HCT116 (cell line): ENCODE measurements at regions not wholly inside any gene's neighbourhood (a gene's known extent, or its start where the extent isn't known, plus 50 kb on each side); places are given as distances from the start of the nearest gene placed in this dataset.

Experiments
- ATAC-seq: fragments of 200-7000 bp; cut with Tn5 transposase; 2 replicates; pipeline ENCODE4 v1.9.1; 2020; ENCODE audit warnings: mild to moderate bottlenecking, moderate library complexity
- BruUV-seq: library from RNA; stranded (reverse); fragments of 400-500 nt; replicated peaks from 2 replicates; lab custom pipeline; 2021; lab: Mats Ljungman, UMichigan
- CTCF ChIA-PET: fragments of 300-600 bp; sonication (Branson Sonifier 250); formaldehyde crosslinking; loops from one replicate; lab custom pipeline; 2021; ENCODE audit warnings: antibody characterized with exemption; lab: Charles Lee
- POLR2A ChIA-PET: fragments of 300-600, 350-600 bp; sonication (Branson Sonifier 250); formaldehyde crosslinking; loops from one replicate; lab custom pipeline; 2021; ENCODE audit warnings: antibody characterized with exemption; lab: Charles Lee
- RAD21 ChIA-PET, 2 experiments: fragments of 300-600 bp; sonication (Branson Sonifier 250); formaldehyde crosslinking; loops; one replicate each; lab custom pipeline; 2023; ENCODE audit warnings: low total read pairs in 2 of 2; ENCODE audit not compliant: uncharacterized antibody in 2 of 2, unreplicated experiment in 2 of 2, low non-redundant PET in 1 of 2; lab: Charles Lee
- DNase-seq: peaks from one replicate; pipeline ENCODE4 v3.0.0-alpha.2; 2010; ENCODE audit warnings: low read depth, low spot score
- H2AFZ ChIP-seq: fragments of 200-600 bp; shearing (Covaris generic), sonication (generic); 2 replicates; pipeline ENCODE4 v1.6.1; 2017; ENCODE audit warnings: low read depth, mixed run types, mixed read lengths, antibody characterized with exemption, low read length; ENCODE audit not compliant: poor library complexity, severe bottlenecking
- H3K27ac ChIP-seq: 2 replicates; pipeline ENCODE4 v1.5.1; 2012; ENCODE audit warnings: low read depth, low read length
- H3K27me3 ChIP-seq: fragments of 200-600 bp; sonication (generic); 2 replicates; pipeline ENCODE4 v1.6.1; 2016; ENCODE audit warnings: mixed run types, low read length, mixed read lengths; ENCODE audit not compliant: insufficient read depth
- H3K36me3 ChIP-seq, 2 experiments: fragments of 200-500 bp in 1 of 2; fragments of 200-600 bp in 1 of 2; sonication (Bioruptor generic) in 1 of 2; sonication (generic) in 1 of 2; 2 replicates each; pipeline versions ENCODE4 v1.5.1 to v1.6.1; 2014 to 2016; ENCODE audit warnings: low read length in 2 of 2, inconsistent platforms in 1 of 2, mixed read lengths in 1 of 2, mixed run types in 1 of 2; ENCODE audit not compliant: insufficient read depth in 2 of 2, control insufficient read depth in 1 of 2
- H3K4me1 ChIP-seq, 2 experiments: fragments of 200-600 bp in 1 of 2; sonication (generic) in 1 of 2; 2 replicates each; pipeline versions ENCODE4 v1.5.1 to v1.6.1; 2012 to 2017; ENCODE audit warnings: low read length in 2 of 2, inconsistent platforms in 1 of 2, mild to moderate bottlenecking in 1 of 2, mixed read lengths in 1 of 2, mixed run types in 1 of 2, moderate library complexity in 1 of 2; ENCODE audit not compliant: insufficient read depth in 2 of 2, control insufficient read depth in 1 of 2
- H3K4me2 ChIP-seq: fragments of 200-600 bp; sonication (generic); 2 replicates; pipeline ENCODE4 v1.6.1; 2017; ENCODE audit warnings: mixed run types, low read length, mixed read lengths
- H3K4me3 ChIP-seq, 2 experiments: fragments of 200-600 bp in 1 of 2; sonication (generic) in 1 of 2; replicated peaks in 1 of 2; 2 replicates each; pipeline ENCODE4 v1.5.1; 2011 to 2016; ENCODE audit warnings: low read length in 2 of 2, control low read depth in 1 of 2, low read depth in 1 of 2, mild to moderate bottlenecking in 1 of 2, mixed read lengths in 1 of 2, mixed run types in 1 of 2
- H3K79me2 ChIP-seq: fragments of 200-600 bp; sonication (generic); 2 replicates; pipeline ENCODE4 v1.6.1; 2017; ENCODE audit warnings: mild to moderate bottlenecking, mixed run types, low read length, moderate library complexity, mixed read lengths; ENCODE audit not compliant: insufficient read depth
- H3K9ac ChIP-seq: fragments of 200-600 bp; sonication (generic); 2 replicates; pipeline ENCODE4 v1.6.1; 2016; ENCODE audit warnings: low read length, mixed read lengths
- H3K9me2 ChIP-seq: fragments of 200-600 bp; sonication (generic), shearing (Covaris generic); 2 replicates; pipeline ENCODE4 v1.6.1; 2017; ENCODE audit warnings: mixed run types, mild to moderate bottlenecking, moderate library complexity; ENCODE audit not compliant: insufficient read depth
- H3K9me3 ChIP-seq, 2 experiments: fragments of 200-500 bp in 1 of 2; fragments of 200-600 bp in 1 of 2; sonication (Bioruptor generic) in 1 of 2; sonication (generic) in 1 of 2; 2 replicates each; pipeline ENCODE4 v1.6.1; 2014 to 2017; ENCODE audit warnings: low read length in 2 of 2, mixed read lengths in 2 of 2, inconsistent platforms in 1 of 2, low read depth in 1 of 2, mild to moderate bottlenecking in 1 of 2, mixed run types in 1 of 2, moderate library complexity in 1 of 2; ENCODE audit not compliant: control insufficient read depth in 1 of 2, insufficient read depth in 1 of 2
- H4K20me1 ChIP-seq: fragments of 200-600 bp; sonication (generic), shearing (Covaris generic); 2 replicates; pipeline ENCODE4 v1.6.1; 2017; ENCODE audit warnings: mixed run types, mild to moderate bottlenecking, moderate library complexity; ENCODE audit not compliant: insufficient read depth
- POLR2A ChIP-seq: IDR thresholded peaks from 2 replicates; pipeline ENCODE4 v1.7.0; 2011; ENCODE audit warnings: borderline replicate concordance; ENCODE audit not compliant: insufficient read depth, insufficient read length; ENCODE audit errors: extremely low read depth
- SIN3A ChIP-seq: IDR thresholded peaks from 2 replicates; pipeline ENCODE4 v1.6.1; 2012; ENCODE audit warnings: low read depth
- ZNF274 ChIP-seq: fragments of 200-500 bp; sonication (Bioruptor generic); IDR thresholded peaks from 2 replicates; pipeline ENCODE4 v1.6.1; 2014; ENCODE audit warnings: mild to moderate bottlenecking, low read depth, low read length, inconsistent platforms
- intact Hi-C: fragments of 100-400 bp; cut with micrococcal nuclease; formaldehyde crosslinking; loops from 2 replicates; pipeline ENCODE4 v1.10.0; 2022
- TF ChIP-seq, protein P1 (sequence below): IDR thresholded peaks from 2 replicates; pipeline ENCODE4 v1.6.1; 2011; ENCODE audit warnings: mild to moderate bottlenecking, low read length, moderate library complexity; ENCODE audit not compliant: insufficient replicate concordance; ENCODE audit errors: extremely low read depth
- TF ChIP-seq, protein P2 (sequence below): IDR thresholded peaks from 2 replicates; pipeline ENCODE4 v1.6.1; 2012
- TF ChIP-seq, protein P3 (sequence below): IDR thresholded peaks from 2 replicates; pipeline ENCODE4 v1.6.1; 2012

DNA sequence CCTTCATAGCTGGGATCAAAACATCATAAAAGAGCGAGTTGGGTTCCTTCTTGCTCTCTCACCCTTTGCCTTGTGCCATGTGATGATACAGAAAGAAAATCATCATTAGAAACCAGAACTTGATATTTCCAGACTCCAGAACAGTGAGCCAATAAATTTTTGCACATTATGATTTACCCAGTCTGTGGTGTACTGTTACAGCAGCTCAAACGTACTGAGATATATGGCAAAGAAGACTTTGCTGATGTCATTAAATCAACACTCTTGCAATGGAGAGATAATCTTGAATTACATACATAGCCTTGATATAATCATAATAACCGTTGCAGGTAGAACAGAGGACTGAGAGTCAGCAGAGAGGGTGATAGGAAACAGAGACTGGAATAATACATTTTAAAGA lies 1271.6 kb downstream of the CDH12 start (continued):
- TF ChIP-seq, protein P1, sequence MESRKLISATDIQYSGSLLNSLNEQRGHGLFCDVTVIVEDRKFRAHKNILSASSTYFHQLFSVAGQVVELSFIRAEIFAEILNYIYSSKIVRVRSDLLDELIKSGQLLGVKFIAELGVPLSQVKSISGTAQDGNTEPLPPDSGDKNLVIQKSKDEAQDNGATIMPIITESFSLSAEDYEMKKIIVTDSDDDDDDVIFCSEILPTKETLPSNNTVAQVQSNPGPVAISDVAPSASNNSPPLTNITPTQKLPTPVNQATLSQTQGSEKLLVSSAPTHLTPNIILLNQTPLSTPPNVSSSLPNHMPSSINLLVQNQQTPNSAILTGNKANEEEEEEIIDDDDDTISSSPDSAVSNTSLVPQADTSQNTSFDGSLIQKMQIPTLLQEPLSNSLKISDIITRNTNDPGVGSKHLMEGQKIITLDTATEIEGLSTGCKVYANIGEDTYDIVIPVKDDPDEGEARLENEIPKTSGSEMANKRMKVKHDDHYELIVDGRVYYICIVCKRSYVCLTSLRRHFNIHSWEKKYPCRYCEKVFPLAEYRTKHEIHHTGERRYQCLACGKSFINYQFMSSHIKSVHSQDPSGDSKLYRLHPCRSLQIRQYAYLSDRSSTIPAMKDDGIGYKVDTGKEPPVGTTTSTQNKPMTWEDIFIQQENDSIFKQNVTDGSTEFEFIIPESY = no peak
- TF ChIP-seq, all 23 proteins: peak for 0

DNA sequence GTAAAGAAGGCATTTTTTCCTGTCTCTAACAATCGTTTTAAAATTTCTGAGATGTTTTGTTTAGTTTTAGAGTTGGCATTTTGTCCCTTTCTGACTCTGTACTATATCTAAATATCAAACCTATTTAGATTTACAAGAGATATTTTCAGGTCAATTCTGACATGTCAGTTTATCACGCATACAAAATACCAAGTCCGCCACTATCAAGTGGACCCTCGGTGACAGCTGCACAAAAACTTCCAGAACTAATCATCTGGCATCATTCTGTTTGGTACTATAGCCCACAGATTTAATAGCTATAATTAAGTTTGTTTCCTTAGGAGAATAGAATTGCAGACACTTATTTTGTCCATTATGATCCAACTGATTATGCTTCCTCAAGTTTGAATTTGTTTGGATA lies 1278.2 kb downstream of the CDH12 start:
- ChIA-PET RAD21 (no interaction called here), POLR2A (no interaction called here), CTCF (no interaction called here)
- Histone ChIP-seq H3K9ac (no peak overlapping the region), H4K20me1 (no peaks in the 10 kb centered on the region), H3K4me2 (no peak overlapping the region), H3K9me2 (no peaks in the 10 kb centered on the region), H3K27me3 (no peaks in the 10 kb centered on the region), H3K4me1 (no peaks in the 10 kb centered on the region), H3K79me2 (no peaks in the 10 kb centered on the region), H2AFZ (no peak overlapping the region), H3K9me3 (no peaks in the 10 kb centered on the region; a peak in 1 of 4 replicates), H3K4me3 (no peak overlapping the region), H3K36me3 (no peaks in the 10 kb centered on the region), H3K27ac (no peak overlapping the region)
- DNase-seq (no peak), ATAC-seq (no peak)
- intact Hi-C loops = no loop called here
- no peak for TF ChIP-seq SIN3A
- TF ChIP-seq, protein P2, sequence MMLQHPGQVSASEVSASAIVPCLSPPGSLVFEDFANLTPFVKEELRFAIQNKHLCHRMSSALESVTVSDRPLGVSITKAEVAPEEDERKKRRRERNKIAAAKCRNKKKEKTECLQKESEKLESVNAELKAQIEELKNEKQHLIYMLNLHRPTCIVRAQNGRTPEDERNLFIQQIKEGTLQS = no peak
- no peak for TF ChIP-seq ZNF274
- TF ChIP-seq POLR2A = no peak
- no TSS peak for BruUV-seq

DNA sequence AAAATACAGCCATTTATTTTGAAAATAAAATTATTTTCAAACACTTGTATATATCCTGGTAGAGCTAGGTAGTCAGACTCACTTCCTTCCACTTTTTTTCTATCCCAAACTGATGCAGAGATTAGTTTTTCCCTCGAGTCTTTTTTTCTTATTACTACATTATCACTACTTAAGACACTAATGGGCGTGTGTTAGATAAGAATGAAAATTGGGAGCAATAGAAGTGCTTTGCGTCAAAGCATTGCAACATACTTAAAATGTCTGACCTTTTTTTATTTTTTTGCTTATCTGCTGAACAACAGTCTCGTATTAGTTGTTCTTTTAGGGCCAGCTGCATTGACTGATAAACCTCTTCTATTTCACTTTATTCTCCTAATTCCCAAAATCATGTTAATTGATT lies 1278.7 kb downstream of the CDH12 start:
- Histone ChIP-seq H3K4me2 (no peak overlapping the region), H2AFZ (no peak overlapping the region), H3K4me1 (no peaks in the 10 kb centered on the region), H3K9ac (no peak overlapping the region), H3K9me3 (no peaks in the 10 kb centered on the region; a peak in 1 of 4 replicates), H3K27ac (no peak overlapping the region), H4K20me1 (no peaks in the 10 kb centered on the region), H3K9me2 (no peaks in the 10 kb centered on the region), H3K79me2 (no peaks in the 10 kb centered on the region), H3K27me3 (no peaks in the 10 kb centered on the region), H3K4me3 (no peak overlapping the region), H3K36me3 (no peaks in the 10 kb centered on the region)
- intact Hi-C loops = no loop called here
- RAD21 ChIA-PET = no interaction called here
- TF ChIP-seq, protein P3, sequence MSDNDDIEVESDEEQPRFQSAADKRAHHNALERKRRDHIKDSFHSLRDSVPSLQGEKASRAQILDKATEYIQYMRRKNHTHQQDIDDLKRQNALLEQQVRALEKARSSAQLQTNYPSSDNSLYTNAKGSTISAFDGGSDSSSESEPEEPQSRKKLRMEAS = no peak
- POLR2A ChIA-PET = no interaction called here
- DNase-seq = no peak
- BruUV-seq = no TSS peak
- CTCF ChIA-PET = no interaction called here
- no peak for ATAC-seq
